Iris pigment epithelial cell (primary cell): ENCODE measurements at regions not wholly inside any gene's neighbourhood (a gene's known extent, or its start where the extent isn't known, plus 50 kb on each side); places are given as distances from the start of the nearest gene placed in this dataset.
A peak's percentile ranks its signal among the peaks of the same experiment; 100 is the strongest.
"Not testable (repeated sequence)": the region's sequence is repeated elsewhere in the genome, so short reads cannot be mapped to it uniquely, and the experiment has no call there.

Source experiments
- DNase-seq: peaks from one replicate; pipeline ENCODE4 v3.0.0-alpha.2; 2011; ENCODE audit warnings: low read depth

DNA sequence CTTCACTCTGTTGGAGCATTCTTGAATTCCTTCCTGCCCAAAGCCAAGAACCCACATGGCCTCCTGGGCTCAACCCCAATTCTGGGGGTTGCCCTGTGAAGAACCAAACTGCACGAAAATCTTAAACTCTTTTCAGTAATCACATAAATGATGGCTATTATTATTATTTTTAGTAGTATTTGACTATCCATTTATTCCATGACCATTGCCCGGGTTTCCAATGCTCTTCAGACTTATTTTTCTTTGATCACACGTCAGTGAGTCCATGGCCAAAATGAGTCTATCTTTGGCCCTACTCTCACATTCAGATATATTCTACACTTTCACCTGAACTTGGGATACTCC, 185.9 kb downstream of the AVL9 start:
- DNase-seq, result no peak

GRCh38 chr7:32680259-32681173, 185.2 kb downstream of the AVL9 start:
- peak; percentile 42 for DNase-seq

- DNase-seq, result no peak
Observed at GRCh38 chr7:32679192-32679591, 183.9 kb downstream of the AVL9 start.

DNA sequence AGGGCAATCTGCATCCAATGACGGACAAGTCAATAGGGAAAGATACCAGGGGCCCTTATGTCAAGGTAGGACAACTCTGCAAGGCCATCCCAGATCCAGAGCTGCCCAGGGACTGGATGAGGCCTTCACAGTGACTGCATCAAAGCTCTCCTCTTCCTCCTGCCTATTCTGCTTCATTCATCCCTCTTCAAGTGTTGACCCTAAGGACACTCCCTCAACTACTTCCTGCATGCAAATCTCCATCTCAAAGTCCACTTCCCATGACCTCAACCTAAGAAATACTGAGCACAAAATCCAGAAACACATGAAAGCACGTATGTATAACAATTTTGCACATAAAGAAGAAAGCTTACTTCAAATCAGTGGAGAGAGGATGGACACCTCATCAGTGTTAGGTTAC, 182.3 kb downstream of the AVL9 start:
- DNase-seq, result no peak

DNA sequence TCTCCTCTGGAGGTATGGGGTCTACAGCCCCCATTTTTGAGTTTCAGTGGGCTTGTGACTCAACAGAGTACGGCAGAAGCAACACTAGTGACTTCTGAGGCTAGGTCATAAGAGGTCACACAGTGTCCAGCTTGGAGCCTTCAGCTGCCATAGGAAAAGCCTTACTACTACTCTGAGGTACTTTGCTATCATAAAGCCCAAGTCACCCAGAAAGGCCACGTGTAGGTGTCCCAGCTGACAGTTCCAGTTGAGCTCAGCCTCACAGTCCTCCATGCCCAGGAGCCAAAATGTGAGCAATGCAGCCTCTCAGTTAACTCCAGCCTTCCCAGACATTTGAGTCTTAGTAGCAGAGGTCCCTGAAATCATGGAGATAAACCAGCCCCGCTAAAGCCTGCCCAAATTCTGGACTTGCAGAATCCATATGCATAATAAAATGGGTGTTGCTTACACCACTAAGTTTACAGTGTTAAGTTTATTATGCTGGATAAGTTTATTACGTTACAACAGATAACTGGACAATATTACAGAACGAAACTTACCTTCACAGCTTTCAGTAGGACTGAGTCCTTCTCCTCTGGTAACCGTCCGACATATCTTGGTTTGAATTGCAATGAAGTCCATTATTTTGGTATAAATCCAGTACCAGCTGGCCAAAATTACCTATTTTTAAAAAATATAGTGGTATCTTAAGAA, 181.1 kb downstream of the AVL9 start:
- no peak for DNase-seq

GRCh38 chr7:32673275-32673983, 178.1 kb downstream of the AVL9 start:
- no peak for DNase-seq

- DNase-seq, result peak; percentile 57
Observed at GRCh38 chr7:32670110-32671025, 175.1 kb downstream of the AVL9 start.

- DNase-seq, result peak; percentile 85
Observed at GRCh38 chr7:32669173-32669870, 174.0 kb downstream of the AVL9 start.

- not testable (repeated sequence) for DNase-seq
Observed at GRCh38 chr7:32668387-32669097, 173.3 kb downstream of the AVL9 start.

DNA sequence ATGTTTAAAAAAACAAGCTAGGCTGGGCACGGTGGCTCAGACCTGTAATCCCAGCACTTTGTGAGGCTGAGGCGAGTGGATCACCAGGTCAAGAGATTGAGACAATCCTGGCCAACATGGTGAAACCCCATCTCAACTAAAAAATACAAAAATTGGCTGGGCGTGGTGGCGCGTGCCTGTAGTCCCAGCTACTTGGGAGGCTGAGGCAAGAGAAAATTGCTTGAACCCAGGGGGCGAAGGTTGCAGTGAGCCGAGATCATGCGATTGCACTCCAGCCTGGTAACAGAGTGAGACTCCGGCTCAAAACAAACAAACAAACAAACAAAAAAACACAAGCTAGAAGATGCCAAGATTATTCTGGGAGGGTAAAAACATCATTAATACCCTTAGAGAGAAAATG, 172.3 kb downstream of the AVL9 start:
- DNase-seq, result not testable (repeated sequence)

GRCh38 chr7:32663805-32664211, 168.5 kb downstream of the AVL9 start:
- DNase-seq, result not testable (repeated sequence)

DNA sequence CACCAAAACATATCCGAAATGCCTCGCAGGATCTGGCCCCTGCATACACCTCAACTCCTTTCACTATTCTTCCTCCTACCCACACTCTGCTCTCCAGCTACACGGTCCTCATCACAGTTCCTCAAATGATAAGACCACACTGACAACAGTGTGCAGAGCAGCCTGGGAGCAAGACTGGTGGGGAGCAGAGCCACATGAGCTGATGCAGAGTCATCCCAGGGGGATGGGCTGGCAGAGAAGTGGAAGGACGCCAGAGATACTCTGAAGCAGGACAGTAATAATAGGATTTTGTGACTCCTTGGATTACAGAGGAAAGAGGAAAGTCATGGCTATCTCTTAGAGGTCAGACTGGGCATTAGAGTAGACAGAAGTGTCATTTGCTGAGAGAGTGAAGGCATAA, 167.2 kb downstream of the AVL9 start:
- not testable (repeated sequence) for DNase-seq

DNA sequence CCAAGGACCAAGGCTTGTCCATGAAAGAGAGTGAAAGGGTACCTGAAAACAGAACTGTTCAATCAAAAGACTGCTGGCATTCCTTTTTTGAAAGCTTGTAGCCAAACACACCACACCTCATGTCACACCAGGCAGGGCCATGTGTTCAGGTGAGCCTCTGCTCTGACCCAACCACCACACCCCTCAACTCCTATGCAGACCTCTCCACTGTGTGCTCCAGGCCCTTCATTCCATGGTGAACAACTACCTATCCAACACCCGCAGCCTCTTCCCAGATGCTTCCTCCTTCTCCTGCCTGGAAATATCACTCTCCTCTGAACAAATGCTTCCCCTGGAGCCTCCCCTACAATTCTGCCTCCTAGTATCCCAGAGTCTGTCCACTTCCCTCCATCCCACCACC, 166.6 kb downstream of the AVL9 start:
- no peak for DNase-seq

GRCh38 chr7:32661501-32661900, 166.2 kb downstream of the AVL9 start:
- no peak for DNase-seq

DNA sequence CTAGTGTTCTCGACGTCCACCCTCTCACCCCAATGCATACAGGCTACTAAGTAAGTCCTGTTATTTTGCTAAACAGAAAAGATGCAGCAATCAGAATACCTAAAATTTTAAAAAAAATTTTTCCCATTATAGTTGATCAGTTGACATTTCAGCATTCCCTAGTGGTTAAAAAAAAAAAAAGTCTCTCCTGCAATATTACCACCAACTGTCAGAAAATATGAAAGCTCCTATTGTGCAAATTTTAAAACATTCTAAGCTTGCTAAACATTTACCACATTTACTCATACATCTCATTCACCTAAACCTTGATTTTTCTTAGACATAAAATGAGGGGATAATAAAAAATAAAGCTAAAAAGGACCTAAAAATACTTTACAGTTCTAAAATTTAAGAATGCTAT, 165.6 kb downstream of the AVL9 start:
- no peak for DNase-seq

- no peak for DNase-seq
Observed at GRCh38 chr7:32659853-32660252, 164.6 kb downstream of the AVL9 start.

DNA sequence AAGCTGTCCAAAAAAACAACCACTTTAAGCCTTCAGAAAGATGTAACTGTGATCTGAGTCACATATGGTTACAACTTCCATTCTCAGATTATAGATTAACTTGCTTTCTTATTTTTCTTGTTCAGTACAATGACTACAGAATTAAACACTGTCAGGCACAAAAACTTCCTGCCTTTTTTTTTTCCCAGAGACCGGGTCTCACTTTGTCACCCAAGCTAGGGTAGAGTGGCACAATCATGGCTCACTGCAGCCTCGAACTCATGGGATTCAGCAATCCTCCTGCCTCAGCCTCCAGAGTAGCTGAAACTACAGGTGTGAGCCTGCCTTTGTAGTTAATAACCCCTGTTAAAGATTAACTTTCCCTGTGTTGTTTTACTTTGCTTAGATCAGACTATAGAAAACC, 163.2 kb downstream of the AVL9 start:
- peak; percentile 31 for DNase-seq

- peak; percentile 65 for DNase-seq
Observed at GRCh38 chr7:32658034-32658433, 162.7 kb downstream of the AVL9 start.

GRCh38 chr7:32654549-32654948, 159.3 kb downstream of the AVL9 start:
- DNase-seq, result not testable (repeated sequence)

DNA sequence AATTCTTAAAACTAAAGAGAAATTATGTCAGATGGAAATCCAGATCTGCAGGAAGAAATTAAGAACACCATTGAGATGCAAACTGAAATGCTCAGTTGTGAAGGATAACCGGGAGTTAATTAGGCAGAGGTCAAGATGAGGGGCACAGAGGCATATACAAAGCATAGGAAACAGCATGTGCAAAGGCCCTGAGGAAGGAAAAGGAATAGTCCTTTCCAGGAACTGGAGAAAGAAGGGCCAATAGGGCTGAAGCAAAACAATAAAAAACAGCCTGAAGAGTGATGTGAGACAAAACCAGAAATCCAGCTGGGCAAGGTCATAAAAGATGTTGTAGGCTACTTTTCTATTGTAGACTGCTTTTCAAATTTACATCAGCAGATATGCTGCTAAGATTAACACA, 155.1 kb downstream of the AVL9 start:
- not testable (repeated sequence) for DNase-seq
